ENCODE measurements at regions not wholly inside any gene's neighbourhood (a gene's known extent, or its start where the extent isn't known, plus 50 kb on each side); places are given as distances from the start of the nearest gene placed in this dataset.
A peak's percentile ranks its signal among the peaks of the same experiment; 100 is the strongest.

DNA sequence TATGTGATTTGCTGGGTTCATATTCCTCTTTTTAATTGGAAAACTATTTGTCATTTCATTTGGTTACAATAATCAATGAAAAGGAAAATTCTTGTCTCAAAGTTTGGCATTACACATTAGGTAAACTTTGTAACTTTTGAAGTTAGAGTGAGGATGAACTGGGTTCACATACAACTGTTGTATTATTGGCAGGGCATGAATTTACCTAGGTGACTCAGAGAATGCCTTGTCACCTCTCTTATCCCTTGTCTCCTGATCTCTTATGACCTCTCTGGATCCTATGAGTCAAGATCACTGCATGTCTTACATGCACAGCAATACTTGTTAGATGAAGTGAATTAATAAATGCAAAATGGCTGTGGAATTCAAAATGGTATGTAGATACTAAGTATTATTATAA lies 563.4 kb upstream of the GCFC2 start:
- H3K9ac ChIP-seq (ENCODE audit: low read length) = no peak overlapping the region
- no peak overlapping the region for H3K4me3 ChIP-seq (ENCODE audit: low read length)
- H2BK5ac ChIP-seq (ENCODE audit: low read length) = no peak overlapping the region
- no peak overlapping the region for H4K5ac ChIP-seq (ENCODE audit: low read length)
- no peak overlapping the region for H4K8ac ChIP-seq (ENCODE audit: low read depth, low read length)
- H2BK120ac ChIP-seq (ENCODE audit: low read depth, low read length) = no peak overlapping the region
- no peaks in the 10 kb centered on the region for H3K79me2 ChIP-seq (ENCODE audit: control insufficient read depth, insufficient read depth, low read length)
- H2BK15ac ChIP-seq (replicated peaks; ENCODE audit: low read depth) = no peak overlapping the region
- no peaks in the 10 kb centered on the region for H3K36me3 ChIP-seq (ENCODE audit: control insufficient read depth, insufficient read depth, low read length)
- no peak overlapping the region for H2AK5ac ChIP-seq (ENCODE audit: low read length)
- DNase-seq = no peak
- H3K79me1 ChIP-seq (ENCODE audit: low read length) = no peaks in the 10 kb centered on the region
- no peaks in the 10 kb centered on the region for H3K27me3 ChIP-seq (ENCODE audit: insufficient read depth, low read length, poor library complexity)
- no peaks in the 10 kb centered on the region for H3K4me1 ChIP-seq (ENCODE audit: control insufficient read depth, low read depth, low read length)
- no peak overlapping the region for H3K18ac ChIP-seq (ENCODE audit: low read length)
- no peak overlapping the region for H3K23ac ChIP-seq (ENCODE audit: low read length)
- no peak overlapping the region for H3K4ac ChIP-seq (ENCODE audit: low read depth, low read length)
- no peak overlapping the region for H3K4me2 ChIP-seq (ENCODE audit: low read length)
- H3K27ac ChIP-seq (ENCODE audit: low read depth, low read length) = no peak overlapping the region
- no peak overlapping the region for H3K56ac ChIP-seq (ENCODE audit: low read length)

DNA sequence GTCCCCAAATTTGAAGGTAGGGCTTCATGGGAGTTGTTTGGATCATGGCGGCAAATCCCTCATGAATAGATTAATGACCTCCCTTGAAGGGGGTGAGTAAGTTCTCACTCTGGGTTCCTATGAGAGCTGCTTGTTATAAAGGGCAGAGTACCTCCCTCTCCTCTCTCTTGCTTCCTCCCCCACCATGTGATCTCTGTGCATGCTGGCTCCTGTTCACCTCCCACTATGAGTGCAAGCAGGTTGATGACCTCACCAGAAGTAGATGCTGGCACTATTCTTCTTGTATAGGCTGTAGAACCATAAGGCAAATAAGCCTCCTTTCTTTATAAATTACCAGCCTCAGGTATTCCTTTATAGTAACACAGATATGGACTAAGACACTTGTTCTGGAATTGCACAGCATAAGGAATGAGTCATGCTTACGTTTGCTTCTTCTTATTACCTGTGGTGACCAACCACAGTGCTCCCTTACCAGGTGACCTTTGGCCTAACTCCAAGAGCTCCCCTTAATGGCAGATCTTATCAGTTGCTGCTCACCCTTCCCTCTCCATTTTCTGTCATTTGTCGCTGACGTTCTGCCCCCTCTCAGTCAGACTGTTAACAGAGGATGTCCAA lies 559.5 kb upstream of the GCFC2 start:
- no peak overlapping the region for H2AK5ac ChIP-seq (ENCODE audit: low read length)
- no peak overlapping the region for H3K18ac ChIP-seq (ENCODE audit: low read length)
- no peak overlapping the region for H3K9ac ChIP-seq (ENCODE audit: low read length)
- H3K27me3 ChIP-seq (ENCODE audit: insufficient read depth, low read length, poor library complexity) = no peaks in the 10 kb centered on the region
- H2BK5ac ChIP-seq (ENCODE audit: low read length) = no peak overlapping the region
- H4K8ac ChIP-seq (ENCODE audit: low read depth, low read length) = no peak overlapping the region
- no peak for DNase-seq
- no peaks in the 10 kb centered on the region for H3K36me3 ChIP-seq (ENCODE audit: control insufficient read depth, insufficient read depth, low read length)
- no peak overlapping the region for H3K23ac ChIP-seq (ENCODE audit: low read length)
- H4K5ac ChIP-seq (ENCODE audit: low read length) = no peak overlapping the region
- H3K79me1 ChIP-seq (ENCODE audit: low read length) = no peaks in the 10 kb centered on the region
- H3K4me1 ChIP-seq (ENCODE audit: control insufficient read depth, low read depth, low read length) = no peaks in the 10 kb centered on the region
- no peak overlapping the region for H2BK120ac ChIP-seq (ENCODE audit: low read depth, low read length)
- H3K4ac ChIP-seq (ENCODE audit: low read depth, low read length) = no peak overlapping the region
- no peaks in the 10 kb centered on the region for H3K79me2 ChIP-seq (ENCODE audit: control insufficient read depth, insufficient read depth, low read length)
- no peak overlapping the region for H3K4me2 ChIP-seq (ENCODE audit: low read length)
- no peak overlapping the region for H3K4me3 ChIP-seq (ENCODE audit: low read length)
- no peak overlapping the region for H2BK15ac ChIP-seq (replicated peaks; ENCODE audit: low read depth)
- no peak overlapping the region for H3K56ac ChIP-seq (ENCODE audit: low read length)
- H3K27ac ChIP-seq (ENCODE audit: low read depth, low read length) = no peak overlapping the region
- no CpG with 5 or more reads among the region's 4 CpGs for WGBS (ENCODE audit: extremely low coverage, insufficient coverage, low lambda C conversion rate)

DNA sequence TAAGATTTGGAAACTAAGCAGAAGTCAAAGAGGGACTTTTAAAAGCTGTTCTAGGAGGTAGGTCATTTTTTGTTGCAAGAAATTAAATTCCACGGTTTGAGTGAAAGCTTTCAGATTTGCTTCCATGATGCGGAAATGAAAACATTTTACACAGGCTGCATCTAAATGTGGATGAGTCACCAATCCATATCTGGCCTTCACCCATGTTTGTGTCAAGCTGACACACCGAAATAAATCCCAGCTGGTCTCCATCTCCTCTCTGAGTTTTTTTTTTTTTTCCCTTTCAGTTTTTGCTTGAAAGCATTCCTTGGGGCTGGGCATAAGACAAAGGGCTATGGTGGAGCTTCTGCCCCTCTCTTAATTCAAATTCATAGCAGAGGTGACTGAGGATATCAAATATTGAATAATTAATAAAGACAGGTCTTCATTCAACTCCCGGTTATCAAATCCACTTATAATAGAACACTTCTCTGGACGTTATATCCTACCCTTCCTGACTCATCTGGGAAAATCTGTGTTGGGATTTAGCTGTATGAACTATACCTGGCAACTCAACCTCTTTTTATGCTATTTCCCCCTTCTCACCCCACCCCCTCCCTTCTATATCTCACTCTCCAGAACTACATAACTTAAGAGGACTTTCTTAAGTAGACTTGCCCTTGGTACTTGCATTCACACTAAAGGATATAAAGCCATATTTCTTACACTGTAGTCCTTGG lies 558.3 kb upstream of the GCFC2 start:
- H4K5ac ChIP-seq (ENCODE audit: low read length) = no peak overlapping the region
- H3K79me2 ChIP-seq (ENCODE audit: control insufficient read depth, insufficient read depth, low read length) = no peaks in the 10 kb centered on the region
- no peak overlapping the region for H2AK5ac ChIP-seq (ENCODE audit: low read length)
- no peak overlapping the region for H2BK120ac ChIP-seq (ENCODE audit: low read depth, low read length)
- H3K4me1 ChIP-seq (ENCODE audit: control insufficient read depth, low read depth, low read length) = no peaks in the 10 kb centered on the region
- H3K23ac ChIP-seq (ENCODE audit: low read length) = no peak overlapping the region
- H3K4me2 ChIP-seq (ENCODE audit: low read length) = no peak overlapping the region
- DNase-seq = no peak
- H2BK15ac ChIP-seq (replicated peaks; ENCODE audit: low read depth) = no peak overlapping the region
- H4K8ac ChIP-seq (ENCODE audit: low read depth, low read length) = no peak overlapping the region
- WGBS (ENCODE audit: extremely low coverage, insufficient coverage, low lambda C conversion rate) = no CpG with 5 or more reads among the region's 5 CpGs
- no peak overlapping the region for H3K27ac ChIP-seq (ENCODE audit: low read depth, low read length)
- no peaks in the 10 kb centered on the region for H3K27me3 ChIP-seq (ENCODE audit: insufficient read depth, low read length, poor library complexity)
- no peak overlapping the region for H3K18ac ChIP-seq (ENCODE audit: low read length)
- no peaks in the 10 kb centered on the region for H3K79me1 ChIP-seq (ENCODE audit: low read length)
- no peak overlapping the region for H2BK5ac ChIP-seq (ENCODE audit: low read length)
- H3K4ac ChIP-seq (ENCODE audit: low read depth, low read length) = no peak overlapping the region
- H3K9ac ChIP-seq (ENCODE audit: low read length) = no peak overlapping the region
- H3K56ac ChIP-seq (ENCODE audit: low read length) = no peak overlapping the region
- no peaks in the 10 kb centered on the region for H3K36me3 ChIP-seq (ENCODE audit: control insufficient read depth, insufficient read depth, low read length)
- no peak overlapping the region for H3K4me3 ChIP-seq (ENCODE audit: low read length)

DNA sequence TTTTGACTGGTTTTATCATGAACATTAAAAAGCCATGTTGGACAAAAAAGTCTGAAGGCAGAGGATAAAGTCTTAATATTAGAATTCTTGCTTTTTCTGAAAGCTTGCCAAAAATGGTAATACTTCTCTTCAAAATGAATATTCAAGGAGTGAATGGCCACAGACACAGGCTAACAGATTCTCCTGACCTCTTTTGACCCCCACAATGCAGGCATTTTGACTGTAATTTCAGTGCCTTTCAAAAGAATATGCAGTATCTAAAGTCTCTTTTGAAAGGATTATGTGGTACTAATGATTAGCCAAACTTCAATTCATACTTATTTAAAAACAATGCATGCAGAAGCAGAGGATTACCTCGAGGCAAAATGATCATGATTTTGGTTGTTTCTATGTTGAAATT lies 557.8 kb upstream of the GCFC2 start:
- Histone ChIP-seq H3K4ac (ENCODE audit: low read depth, low read length) (no peak overlapping the region), H3K36me3 (ENCODE audit: control insufficient read depth, insufficient read depth, low read length) (no peaks in the 10 kb centered on the region), H4K5ac (ENCODE audit: low read length) (no peak overlapping the region), H2BK5ac (ENCODE audit: low read length) (no peak overlapping the region), H3K4me3 (ENCODE audit: low read length) (no peak overlapping the region), H3K79me2 (ENCODE audit: control insufficient read depth, insufficient read depth, low read length) (no peaks in the 10 kb centered on the region), H2BK120ac (ENCODE audit: low read depth, low read length) (no peak overlapping the region), H4K8ac (ENCODE audit: low read depth, low read length) (no peak overlapping the region), H3K79me1 (ENCODE audit: low read length) (no peaks in the 10 kb centered on the region), H3K27ac (ENCODE audit: low read depth, low read length) (no peak overlapping the region), H3K23ac (ENCODE audit: low read length) (no peak overlapping the region), H2AK5ac (ENCODE audit: low read length) (no peak overlapping the region), H3K4me1 (ENCODE audit: control insufficient read depth, low read depth, low read length) (no peaks in the 10 kb centered on the region), H3K56ac (ENCODE audit: low read length) (no peak overlapping the region), H3K4me2 (ENCODE audit: low read length) (no peak overlapping the region), H3K9ac (ENCODE audit: low read length) (no peak overlapping the region), H2BK15ac (replicated peaks; ENCODE audit: low read depth) (no peak overlapping the region), H3K27me3 (ENCODE audit: insufficient read depth, low read length, poor library complexity) (no peaks in the 10 kb centered on the region), H3K18ac (ENCODE audit: low read length) (no peak overlapping the region)
- WGBS (ENCODE audit: extremely low coverage, insufficient coverage, low lambda C conversion rate) = no CpG with 5 or more reads among the region's 1 CpG
- no peak for DNase-seq

GRCh38 chr2:76257802-76258201 lies 547.1 kb upstream of the GCFC2 start:
- H3K27ac ChIP-seq (ENCODE audit: low read depth, low read length) = no peak overlapping the region
- H3K4me2 ChIP-seq (ENCODE audit: low read length) = no peak overlapping the region
- H2BK120ac ChIP-seq (ENCODE audit: low read depth, low read length) = no peak overlapping the region
- H4K5ac ChIP-seq (ENCODE audit: low read length) = no peak overlapping the region
- peak; percentile 81 for DNase-seq
- no peak overlapping the region for H3K9ac ChIP-seq (ENCODE audit: low read length)
- peak overlapping the region; percentile 56 for H3K56ac ChIP-seq (ENCODE audit: low read length)
- H4K8ac ChIP-seq (ENCODE audit: low read depth, low read length) = no peak overlapping the region
- no peaks in the 10 kb centered on the region for H3K79me2 ChIP-seq (ENCODE audit: control insufficient read depth, insufficient read depth, low read length)
- no peak overlapping the region for H3K4me3 ChIP-seq (ENCODE audit: low read length)
- no peak overlapping the region for H2BK15ac ChIP-seq (replicated peaks; ENCODE audit: low read depth)
- H3K4ac ChIP-seq (ENCODE audit: low read depth, low read length) = no peak overlapping the region
- H3K23ac ChIP-seq (ENCODE audit: low read length) = no peak overlapping the region
- no peaks in the 10 kb centered on the region for H3K36me3 ChIP-seq (ENCODE audit: control insufficient read depth, insufficient read depth, low read length)
- no peak overlapping the region for H3K18ac ChIP-seq (ENCODE audit: low read length)
- H2AK5ac ChIP-seq (ENCODE audit: low read length) = no peak overlapping the region
- peaks cover 2% of the 10 kb centered on the region for H3K4me1 ChIP-seq (ENCODE audit: control insufficient read depth, low read depth, low read length)
- H3K79me1 ChIP-seq (ENCODE audit: low read length) = no peaks in the 10 kb centered on the region
- H3K27me3 ChIP-seq (ENCODE audit: insufficient read depth, low read length, poor library complexity) = no peaks in the 10 kb centered on the region
- no peak overlapping the region for H2BK5ac ChIP-seq (ENCODE audit: low read length)

Data from mesendoderm (in vitro differentiated cells).